Head of caudate nucleus (tissue), 42 donors: ENCODE measurements at regions not wholly inside any gene's neighbourhood (a gene's known extent, or its start where the extent isn't known, plus 50 kb on each side); places are given as distances from the start of the nearest gene placed in this dataset.

Experiments
- DNase-seq, 42 donors: peaks; one replicate each; pipeline versions ENCODE4 v3.0.0 to v3.0.0-alpha.2; 2020 to 2021; ENCODE audit warnings: mixed read lengths in 7 of 42
- intact Hi-C: fragments of 100-400 bp; cut with DNase I; formaldehyde crosslinking; loops from one replicate; pipeline ENCODE4 v1.15.0; 2022

DNA sequence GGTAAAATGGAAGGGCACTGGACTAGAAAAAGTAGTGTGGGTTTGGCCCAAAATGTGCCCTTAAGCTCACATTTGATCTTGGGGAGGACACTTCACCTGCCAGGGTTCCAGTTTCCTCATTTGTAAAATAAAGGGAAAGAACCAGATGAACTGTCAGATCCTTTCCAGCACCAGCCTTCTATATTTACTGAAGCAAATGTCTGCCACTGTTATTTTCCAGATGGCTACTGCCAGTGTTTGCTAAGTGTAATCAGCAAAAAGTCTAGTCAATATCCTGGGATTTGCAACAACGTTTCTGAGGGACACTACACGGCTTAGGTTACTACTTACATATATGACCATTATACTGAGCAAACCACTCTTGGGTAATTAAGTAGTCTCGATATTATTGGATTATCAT, 340.3 kb downstream of the KCNN2 start:
- DNase-seq: no peak
- intact Hi-C loops: no loop called here

DNA sequence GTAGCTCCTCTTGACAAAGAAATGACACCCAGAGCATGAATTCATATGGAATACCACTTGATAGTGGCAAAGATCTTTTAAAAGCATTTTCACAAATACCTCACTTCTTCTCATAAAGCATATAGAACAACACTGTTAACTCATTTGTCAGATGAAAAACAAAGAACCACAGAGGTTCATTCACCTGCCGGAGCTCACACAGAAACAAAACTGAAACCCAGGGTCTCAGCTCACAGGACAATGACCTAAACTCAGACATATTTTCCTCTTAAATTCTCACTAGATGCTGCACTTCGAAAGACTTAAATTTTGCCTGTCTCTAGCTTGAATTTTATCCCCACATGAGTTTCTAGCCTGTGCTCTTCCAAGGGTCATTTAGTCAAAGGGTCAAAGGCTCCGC, 339.0 kb downstream of the KCNN2 start:
- intact Hi-C loops: no loop called here

DNA sequence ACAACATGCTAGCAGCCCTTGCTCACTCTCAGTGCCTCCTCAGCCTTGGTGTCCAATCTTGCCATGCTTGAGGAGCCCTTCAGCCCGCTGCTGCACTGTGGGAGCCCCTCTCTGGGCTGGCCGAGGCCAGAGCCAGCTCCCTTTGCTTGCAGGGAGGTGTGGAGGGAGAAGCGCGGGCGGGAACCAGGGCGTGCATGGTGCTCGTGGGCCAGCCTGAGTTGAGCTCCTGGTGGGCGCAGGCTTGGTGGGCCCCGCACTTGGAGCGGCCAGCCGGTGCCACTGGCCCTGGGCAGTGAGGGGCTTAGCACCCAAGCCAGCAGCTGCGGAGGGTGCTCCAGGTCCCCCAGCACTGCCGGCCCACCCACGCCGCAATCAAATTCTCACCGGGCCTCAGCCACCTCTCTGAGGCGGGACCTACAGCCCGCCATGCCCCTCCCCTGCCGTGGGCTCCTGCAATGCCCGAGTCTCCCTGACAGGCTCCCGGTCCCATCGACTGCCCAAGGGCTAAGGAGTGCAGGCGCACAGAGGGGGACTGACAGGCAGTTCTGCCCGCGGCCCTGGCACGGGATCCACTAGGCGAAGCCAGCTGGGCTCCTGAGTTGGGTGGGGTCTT, 333.5 kb downstream of the KCNN2 start:
- no peak for DNase-seq
- intact Hi-C loops: no loop called here

More for the DNA sequence above, 339.0 kb downstream of the KCNN2 start:
- DNase-seq: no peak

DNA sequence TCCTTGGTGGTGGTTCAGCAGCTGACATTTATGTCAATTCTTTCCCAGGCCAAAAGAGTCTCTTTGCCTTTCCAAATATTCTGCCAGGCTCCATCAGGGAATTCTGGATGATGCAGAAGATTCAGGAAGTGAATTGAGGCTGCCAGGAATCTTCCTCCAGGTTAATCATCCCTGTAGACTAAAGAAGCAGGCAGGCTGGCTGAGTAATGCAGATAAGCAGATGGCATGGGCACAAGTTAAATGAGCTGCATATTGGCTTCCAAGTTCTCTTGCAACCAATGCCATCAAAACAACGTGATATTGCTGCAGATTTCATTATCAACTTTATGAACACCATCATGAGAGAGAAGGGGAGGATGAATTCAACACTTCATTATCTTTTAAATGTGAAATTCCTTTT, 324.5 kb downstream of the KCNN2 start:
- no peak for DNase-seq
- intact Hi-C loops: no loop called here

GRCh38 chr5:114678778-114679177, 316.9 kb downstream of the KCNN2 start:
- intact Hi-C loops: no loop called here
- no peak for DNase-seq

GRCh38 chr5:114665551-114665950, 303.7 kb downstream of the KCNN2 start:
- no peak for DNase-seq
- intact Hi-C loops: no loop called here

DNA sequence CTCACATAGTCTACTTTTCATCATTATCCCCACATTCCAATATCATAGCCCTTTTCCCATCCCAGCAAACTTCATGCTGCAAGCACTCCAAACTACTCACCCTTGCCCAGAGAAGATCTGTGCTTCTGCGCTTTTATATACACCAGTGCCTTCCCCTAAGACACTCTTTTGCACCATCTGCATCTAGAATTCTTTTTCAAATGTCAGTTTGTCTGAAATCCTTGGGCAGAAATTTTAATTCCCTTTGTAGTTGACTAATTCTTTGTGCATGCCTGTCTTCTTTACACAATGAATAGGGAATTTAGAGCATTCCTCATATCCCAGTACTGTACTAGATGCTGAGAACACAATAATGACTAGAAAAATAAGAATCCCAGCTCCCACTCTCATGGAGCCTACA, 298.9 kb downstream of the KCNN2 start:
- no peak for DNase-seq
- intact Hi-C loops: no loop called here

DNA sequence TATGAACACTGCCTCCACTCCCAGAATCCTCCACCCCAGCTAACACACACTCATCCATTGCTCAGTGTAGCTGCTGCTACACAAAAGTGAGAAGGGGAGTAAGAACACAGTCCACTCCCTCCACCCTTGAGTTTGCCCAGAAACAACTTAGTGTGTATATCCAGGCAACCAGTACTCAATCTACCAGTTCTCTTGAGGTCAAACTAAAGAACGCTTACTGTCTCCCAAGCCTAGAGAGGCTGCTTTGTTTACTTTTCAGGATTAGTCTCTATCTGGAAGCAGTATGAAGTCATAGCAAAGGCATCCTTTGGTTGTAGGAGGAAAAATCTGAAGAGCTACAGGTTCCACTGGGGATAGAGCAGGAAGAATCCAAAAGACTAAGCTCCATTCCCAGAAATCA, 296.3 kb downstream of the KCNN2 start:
- DNase-seq: no peak
- intact Hi-C loops: no loop called here

- intact Hi-C loops: no loop called here
- no peak for DNase-seq
Observed at GRCh38 chr5:114657342-114658130, 295.7 kb downstream of the KCNN2 start.

DNA sequence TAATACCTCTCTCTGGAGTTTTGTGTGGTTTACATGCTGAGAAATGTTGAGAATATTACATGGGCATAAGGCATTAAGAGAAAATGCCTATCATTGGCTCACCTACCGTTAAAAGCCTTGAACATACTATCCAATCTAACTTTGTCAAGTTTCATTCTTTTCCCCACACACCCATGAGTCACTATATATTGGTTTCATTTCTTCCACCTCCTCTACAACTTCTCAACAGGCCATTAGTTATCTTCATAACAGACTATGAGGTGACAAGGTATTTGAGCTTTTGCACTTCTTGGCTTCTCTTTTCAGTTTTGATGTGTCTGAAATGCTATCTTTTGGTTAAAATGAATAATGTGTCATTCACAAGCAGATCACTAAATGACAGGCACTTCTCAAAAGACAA, 288.0 kb downstream of the KCNN2 start:
- no peak for DNase-seq
- intact Hi-C loops: no loop called here

- DNase-seq: no peak
- intact Hi-C loops: no loop called here
Observed at GRCh38 chr5:114648940-114649339, 287.1 kb downstream of the KCNN2 start.

DNA sequence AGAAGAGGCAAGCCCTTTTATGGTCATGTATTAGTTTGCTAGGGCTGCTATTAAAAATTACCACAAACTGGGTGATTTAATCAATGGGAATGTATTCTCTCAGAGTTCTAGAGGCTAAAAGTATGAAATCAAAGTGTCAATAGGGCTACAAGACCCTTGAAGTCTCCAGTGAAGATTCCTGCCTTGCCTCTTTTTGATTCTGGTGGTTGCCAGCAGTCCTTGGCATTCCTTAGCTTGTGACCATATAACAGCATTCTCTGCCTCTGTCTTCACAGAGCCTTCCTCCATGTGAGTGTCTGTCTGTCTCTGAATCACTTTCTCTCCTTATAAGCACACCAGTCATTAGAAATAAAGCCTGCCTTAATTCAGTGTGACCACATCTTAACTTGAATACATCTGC, 282.7 kb downstream of the KCNN2 start:
- intact Hi-C loops: no loop called here
- no peak for DNase-seq

DNA sequence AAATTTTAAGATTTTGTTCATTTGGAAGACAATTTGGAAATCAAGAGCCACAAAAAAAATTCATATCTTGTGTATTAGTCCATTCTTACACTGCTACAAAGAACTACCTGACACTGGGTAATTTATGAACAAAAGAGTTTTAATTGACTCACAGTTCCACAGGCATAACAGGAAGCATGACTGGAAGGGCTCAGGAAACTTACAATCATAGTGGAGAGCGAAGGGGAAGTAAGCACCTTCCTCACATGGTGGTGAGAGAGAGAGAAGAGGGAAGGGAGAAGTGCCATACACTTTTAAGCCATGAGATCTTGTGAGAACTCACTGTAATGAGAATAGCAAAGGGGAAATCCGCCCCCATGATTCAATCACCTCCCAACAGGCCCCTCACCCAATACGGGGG, 274.4 kb downstream of the KCNN2 start:
- DNase-seq: no peak
- intact Hi-C loops: no loop called here

GRCh38 chr5:114634967-114635901, 273.4 kb downstream of the KCNN2 start:
- intact Hi-C loops: no loop called here
- DNase-seq: no peak

DNA sequence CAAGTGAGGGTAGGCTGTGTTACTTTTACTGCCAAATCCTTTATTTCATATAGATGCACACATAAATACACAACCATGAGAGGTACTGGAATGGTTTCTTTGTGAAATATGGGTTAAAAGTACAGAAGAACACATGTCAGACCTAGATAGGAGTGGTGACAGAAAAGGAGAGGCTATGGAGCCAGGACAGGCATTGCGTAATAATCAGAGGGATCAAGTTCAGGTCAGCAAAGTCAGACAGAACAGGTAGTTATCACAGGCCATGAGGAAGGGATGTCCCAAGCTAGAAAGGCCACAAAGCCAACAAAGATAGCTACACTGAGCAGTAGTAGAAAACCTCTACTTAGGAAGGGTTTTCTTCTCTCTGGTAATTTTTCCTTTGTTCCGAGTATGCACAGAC, 272.6 kb downstream of the KCNN2 start:
- intact Hi-C loops: no loop called here
- no peak for DNase-seq

DNA sequence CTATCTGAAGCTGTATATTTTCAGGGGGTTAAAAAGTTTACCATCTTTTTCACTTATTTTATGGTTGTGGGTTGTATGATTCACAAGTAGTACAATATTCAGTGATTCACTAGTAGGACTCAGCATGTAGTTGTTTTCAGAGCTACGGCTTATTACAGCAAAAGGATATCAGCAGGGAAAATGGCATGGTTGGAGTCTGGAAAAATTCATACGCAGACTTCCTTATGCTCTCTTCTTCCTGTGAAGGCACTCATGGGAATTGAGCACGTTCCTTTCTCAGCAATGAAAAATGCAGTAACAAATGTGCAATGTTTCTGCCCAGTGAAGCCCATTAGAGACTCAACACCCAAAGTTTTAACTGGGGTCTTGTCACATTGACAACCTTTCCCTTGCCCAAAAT, 250.5 kb downstream of the KCNN2 start:
- no peak for DNase-seq
- intact Hi-C loops: no loop called here

DNA sequence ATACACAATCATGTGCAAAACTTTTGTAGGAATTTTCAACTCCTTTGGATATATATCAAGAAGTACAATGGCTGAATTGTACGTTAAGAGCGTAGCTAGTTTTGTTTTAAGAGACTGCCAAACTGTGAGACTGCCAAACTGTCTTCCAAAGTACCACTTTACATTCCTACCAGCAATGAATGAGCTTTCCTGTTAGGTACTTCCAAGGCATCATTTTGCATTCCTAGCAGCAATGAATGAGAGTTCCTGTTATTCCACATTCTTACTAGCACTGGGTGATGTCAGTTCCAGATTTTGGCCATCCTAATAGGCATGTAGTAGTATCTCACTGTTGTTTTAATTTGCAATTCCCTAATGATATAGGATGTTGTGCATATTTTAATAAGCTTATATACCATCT, 219.3 kb downstream of the KCNN2 start:
- no peak for DNase-seq
- intact Hi-C loops: no loop called here

DNA sequence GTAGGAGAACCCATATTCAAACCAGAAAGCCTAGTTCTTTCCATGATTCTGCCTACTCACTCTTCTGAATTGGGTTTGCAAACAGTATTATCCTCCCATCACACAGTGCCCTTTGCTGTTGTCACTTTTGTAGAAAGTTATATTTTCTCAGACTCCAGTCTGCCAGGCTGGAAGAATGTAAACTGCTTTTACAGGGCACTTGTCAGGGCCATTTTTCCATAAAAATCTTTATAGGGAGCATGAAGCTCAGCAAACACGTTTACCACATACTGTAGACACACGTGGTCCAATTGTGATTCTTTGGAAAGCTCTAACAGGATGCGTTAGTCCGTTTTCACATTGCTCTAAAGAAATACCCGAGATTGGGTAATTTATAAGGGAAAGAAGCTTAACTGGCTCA, 204.0 kb downstream of the KCNN2 start:
- intact Hi-C loops: no loop called here
- no peak for DNase-seq

- intact Hi-C loops: no loop called here
- no peak for DNase-seq
Observed at GRCh38 chr5:114565139-114565538, 203.3 kb downstream of the KCNN2 start.

- DNase-seq: no peak
- intact Hi-C loops: no loop called here
Observed at GRCh38 chr5:114561415-114561814, 199.5 kb downstream of the KCNN2 start.
